ENCODE measurements at regions not wholly inside any gene's neighbourhood (a gene's known extent, or its start where the extent isn't known, plus 50 kb on each side); places are given as distances from the start of the nearest gene placed in this dataset.

DNA sequence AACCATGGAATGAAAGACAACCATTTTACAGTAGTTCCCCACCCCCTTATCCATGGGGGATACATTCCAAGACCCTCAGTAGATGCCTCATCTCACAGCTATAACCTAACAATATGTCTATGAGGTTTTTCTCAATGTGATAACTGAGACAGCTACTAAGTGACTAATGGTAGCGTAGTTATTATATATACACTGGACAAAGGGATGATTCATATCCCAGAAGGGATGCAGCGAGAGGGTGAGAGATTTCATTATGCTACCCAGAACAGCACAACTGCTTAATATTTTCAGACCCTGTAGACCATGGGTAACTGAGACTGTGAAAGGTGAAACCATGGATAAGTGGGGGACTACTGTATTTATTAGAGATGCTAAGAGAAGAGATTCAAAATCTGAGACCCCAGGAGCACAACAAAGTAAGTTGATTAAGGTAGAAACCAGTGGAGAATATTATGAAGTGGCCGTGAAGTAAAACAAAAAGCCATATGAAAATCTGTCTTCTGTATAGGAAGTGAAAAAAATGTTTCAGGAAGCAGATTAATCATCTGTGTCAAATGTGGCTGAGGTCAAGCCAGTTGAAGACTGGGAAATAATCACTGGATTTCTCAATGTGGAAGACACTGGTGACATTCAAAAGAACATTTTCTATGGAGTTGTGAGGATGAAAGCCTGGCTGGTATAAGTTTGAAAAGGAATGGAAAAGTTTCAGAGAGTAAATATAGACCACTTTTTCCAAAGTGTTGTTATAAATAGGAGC is 77.2 kb downstream of the RPL10L start (continued):
- TF ChIP-seq TAF7 (tag; IDR thresholded peaks at IDR 0.05), result no peak
- no peak for TF ChIP-seq ZNF551 (CRISPR knock-in tag; IDR thresholded peaks at IDR 0.05)
- TF ChIP-seq, protein P1, sequence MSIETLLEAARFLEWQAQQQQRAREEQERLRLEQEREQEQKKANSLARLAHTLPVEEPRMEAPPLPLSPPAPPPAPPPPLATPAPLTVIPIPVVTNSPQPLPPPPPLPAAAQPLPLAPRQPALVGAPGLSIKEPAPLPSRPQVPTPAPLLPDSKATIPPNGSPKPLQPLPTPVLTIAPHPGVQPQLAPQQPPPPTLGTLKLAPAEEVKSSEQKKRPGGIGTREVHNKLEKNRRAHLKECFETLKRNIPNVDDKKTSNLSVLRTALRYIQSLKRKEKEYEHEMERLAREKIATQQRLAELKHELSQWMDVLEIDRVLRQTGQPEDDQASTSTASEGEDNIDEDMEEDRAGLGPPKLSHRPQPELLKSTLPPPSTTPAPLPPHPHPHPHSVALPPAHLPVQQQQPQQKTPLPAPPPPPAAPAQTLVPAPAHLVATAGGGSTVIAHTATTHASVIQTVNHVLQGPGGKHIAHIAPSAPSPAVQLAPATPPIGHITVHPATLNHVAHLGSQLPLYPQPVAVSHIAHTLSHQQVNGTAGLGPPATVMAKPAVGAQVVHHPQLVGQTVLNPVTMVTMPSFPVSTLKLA (conservative IDR thresholded peaks at IDR 0.05), result no peak
- no peak for TF ChIP-seq KDM1A (IDR thresholded peaks at IDR 0.05)
- TF ChIP-seq GTF2A2 (tag; IDR thresholded peaks at IDR 0.05), result no peak
- no peak for TF ChIP-seq ZNF134 (CRISPR knock-in tag; conservative IDR thresholded peaks at IDR 0.05)
- no peak for TF ChIP-seq POLR3G (IDR thresholded peaks at IDR 0.05; ENCODE audit: extremely low read depth, insufficient read length, insufficient replicate concordance)
- no peak for TF ChIP-seq FOXK2 (conservative IDR thresholded peaks at IDR 0.05 in 1 of 2, IDR thresholded peaks at IDR 0.05 in 1 of 2; ENCODE audit: low read depth in 2 of 2)
- no peak for TF ChIP-seq CTBP1 (IDR thresholded peaks at IDR 0.05; ENCODE audit: borderline replicate concordance)
- no peak for TF ChIP-seq ZNF57 (CRISPR knock-in tag; IDR thresholded peaks at IDR 0.05)
- no peak for TF ChIP-seq SUPT5H (IDR thresholded peaks at IDR 0.05)

DNA sequence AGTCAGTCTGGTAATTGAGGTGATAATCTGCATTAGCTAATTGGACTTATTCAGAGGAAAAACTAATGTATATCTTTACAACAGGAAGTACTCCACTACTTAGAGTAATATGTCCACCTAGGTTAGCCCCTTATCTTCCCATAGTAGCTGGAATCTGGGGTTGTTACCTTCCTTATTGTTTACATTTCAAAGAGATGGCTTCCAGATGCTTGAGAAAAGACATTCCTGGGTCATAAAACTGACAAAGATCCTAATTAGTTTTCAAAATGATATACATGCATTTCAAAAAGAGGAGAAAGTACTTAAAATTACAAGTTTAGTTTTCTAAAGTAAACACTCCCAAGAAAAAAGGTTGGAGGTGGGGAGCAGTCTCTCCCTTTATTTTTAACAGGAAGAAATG is 78.1 kb downstream of the RPL10L start:
- no peaks in the 10 kb centered on the region for H3K4me1 ChIP-seq (replicated peaks in 1 of 2; ENCODE audit: control insufficient read depth in 2 of 2, insufficient read depth in 2 of 2, low read length in 2 of 2)
- H3K27ac ChIP-seq (ENCODE audit: extremely low read depth, low read depth, low read length), result no peak overlapping the region
- H3K9me3 ChIP-seq (replicated peaks; ENCODE audit: control insufficient read depth, insufficient read depth, low read depth, low read length), result no peaks in the 10 kb centered on the region
- no peak for FAIRE-seq
- H3K9ac ChIP-seq (ENCODE audit: insufficient read depth in 1 of 2, low read depth in 2 of 2, low read length in 2 of 2), result no peak overlapping the region
- ChIA-PET CTCF (ENCODE audit: low intra/inter-chr PET ratio) (no interaction called here), POLR2A (no interaction called here)
- no peak for ATAC-seq
- H3K4me3 ChIP-seq, result no peak overlapping the region
- H3K36me3 ChIP-seq (ENCODE audit: control insufficient read depth, insufficient read depth, low read length), result no peaks in the 10 kb centered on the region
- H2AFZ ChIP-seq (ENCODE audit: low read depth, low read length), result no peak overlapping the region
- intact Hi-C loops (cut with micrococcal nuclease) (no loop called here), in situ Hi-C loops (cut with MboI) (no loop called here)
- H3K4me2 ChIP-seq (ENCODE audit: insufficient read depth, low read length), result no peak overlapping the region
- no peaks in the 10 kb centered on the region for H4K20me1 ChIP-seq (replicated peaks; ENCODE audit: control insufficient read depth, insufficient read depth, low read length)
- no peaks in the 10 kb centered on the region for H3K9me1 ChIP-seq (ENCODE audit: control insufficient read depth, insufficient read depth, low read length)
- BruUV-seq (replicated peaks), result no TSS peak
- no peak for DNase-seq (ENCODE audit: extremely low read depth in 1 of 4, low spot score in 3 of 4)
- no peaks in the 10 kb centered on the region for H3K27me3 ChIP-seq (ENCODE audit: control insufficient read depth in 2 of 2, insufficient read depth in 2 of 2, low read length in 2 of 2)
- H3K79me2 ChIP-seq (ENCODE audit: control insufficient read depth, insufficient read depth, low read length), result no peaks in the 10 kb centered on the region
- TF ChIP-seq GTF2A2 (tag; IDR thresholded peaks at IDR 0.05) (no peak), RREB1 (CRISPR knock-in tag; IDR thresholded peaks at IDR 0.05) (no peak)

All from K562 (cell line).